ENCODE measurements at regions not wholly inside any gene's neighbourhood (a gene's known extent, or its start where the extent isn't known, plus 50 kb on each side); places are given as distances from the start of the nearest gene placed in this dataset.

GRCh38 chr10:61541960-61542359, 88.8 kb upstream of the TMEM26 start:
- Histone ChIP-seq H4K20me1 (ENCODE audit: insufficient read depth) (no peaks in the 10 kb centered on the region), H3K79me2 (replicated peaks; ENCODE audit: insufficient read depth, low read length) (no peaks in the 10 kb centered on the region), H3K36me3 (ENCODE audit: insufficient read depth, low read length) (no peaks in the 10 kb centered on the region), H3K4me3 (ENCODE audit: low read length) (no peak overlapping the region), H3F3A (ENCODE audit: insufficient read depth, low read length, poor library complexity, severe bottlenecking) (no peaks in the 10 kb centered on the region), H3K27me3 (ENCODE audit: insufficient read depth, low read depth, low read length) (no peaks in the 10 kb centered on the region), H3K9me3 (ENCODE audit: low read length) (no peaks in the 10 kb centered on the region), H3K9ac (ENCODE audit: low read length) (no peak overlapping the region), H2AFZ (ENCODE audit: low read depth, low read length) (no peak overlapping the region), H3K4me2 (ENCODE audit: low read length) (no peak overlapping the region), H3K27ac (ENCODE audit: low read length) (no peak overlapping the region), H3K9me2 (ENCODE audit: insufficient read depth, low read length) (no peaks in the 10 kb centered on the region)
- TF ChIP-seq REST (IDR thresholded peaks at IDR 0.05; ENCODE audit: borderline replicate concordance) (no peak), MXI1 (conservative IDR thresholded peaks at IDR 0.05; ENCODE audit: poor library complexity, severe bottlenecking) (no peak), EZH2 (IDR thresholded peaks at IDR 0.05; ENCODE audit: borderline replicate concordance, insufficient read depth, low read length, poor library complexity, severe bottlenecking) (no peak), TAF1 (IDR thresholded peaks at IDR 0.05; ENCODE audit: low read depth) (no peak), POLR2AphosphoS5 (IDR thresholded peaks at IDR 0.05) (no peak), SMC3 (conservative IDR thresholded peaks at IDR 0.05; ENCODE audit: poor library complexity) (no peak), CTCF (IDR thresholded peaks at IDR 0.05; ENCODE audit: poor library complexity, severe bottlenecking) (no peak), RAD21 (conservative IDR thresholded peaks at IDR 0.05) (no peak)

- Histone ChIP-seq H2AFZ (ENCODE audit: low read depth, low read length) (no peak overlapping the region), H4K20me1 (ENCODE audit: insufficient read depth) (no peaks in the 10 kb centered on the region), H3K4me2 (ENCODE audit: low read length) (no peak overlapping the region), H3K4me3 (ENCODE audit: low read length) (no peak overlapping the region), H3K27me3 (ENCODE audit: insufficient read depth, low read depth, low read length) (no peaks in the 10 kb centered on the region), H3F3A (ENCODE audit: insufficient read depth, low read length, poor library complexity, severe bottlenecking) (no peaks in the 10 kb centered on the region), H3K79me2 (replicated peaks; ENCODE audit: insufficient read depth, low read length) (no peaks in the 10 kb centered on the region), H3K36me3 (ENCODE audit: insufficient read depth, low read length) (no peaks in the 10 kb centered on the region), H3K9me2 (ENCODE audit: insufficient read depth, low read length) (no peaks in the 10 kb centered on the region), H3K27ac (ENCODE audit: low read length) (no peak overlapping the region), H3K9ac (ENCODE audit: low read length) (no peak overlapping the region), H3K9me3 (ENCODE audit: low read length) (no peaks in the 10 kb centered on the region)
- TF ChIP-seq MXI1 (conservative IDR thresholded peaks at IDR 0.05; ENCODE audit: poor library complexity, severe bottlenecking) (no peak), RAD21 (conservative IDR thresholded peaks at IDR 0.05) (no peak), POLR2AphosphoS5 (IDR thresholded peaks at IDR 0.05) (no peak), TAF1 (IDR thresholded peaks at IDR 0.05; ENCODE audit: low read depth) (no peak), REST (IDR thresholded peaks at IDR 0.05; ENCODE audit: borderline replicate concordance) (no peak), EZH2 (IDR thresholded peaks at IDR 0.05; ENCODE audit: borderline replicate concordance, insufficient read depth, low read length, poor library complexity, severe bottlenecking) (no peak), CTCF (IDR thresholded peaks at IDR 0.05; ENCODE audit: poor library complexity, severe bottlenecking) (no peak), SMC3 (conservative IDR thresholded peaks at IDR 0.05; ENCODE audit: poor library complexity) (no peak), EP300 (conservative IDR thresholded peaks at IDR 0.05; ENCODE audit: poor library complexity, severe bottlenecking) (no peak)
These were observed 86.7 kb upstream of the TMEM26 start for GRCh38 chr10:61539876-61540275.
